DOHH2 (cell line): ENCODE measurements at regions not wholly inside any gene's neighbourhood (a gene's known extent, or its start where the extent isn't known, plus 50 kb on each side); places are given as distances from the start of the nearest gene placed in this dataset.

Experiments
- H3F3A ChIP-seq: fragments of 200-600 bp; sonication (generic), shearing (Covaris generic); 2 replicates; pipeline ENCODE4 v1.6.0; 2016; ENCODE audit warnings: antibody characterized with exemption, mild to moderate bottlenecking; ENCODE audit not compliant: control insufficient read depth, insufficient read depth
- H3K27ac ChIP-seq: fragments of 200-600 bp; sonication (generic); 2 replicates; pipeline ENCODE4 v1.5.1; 2014; ENCODE audit warnings: low read depth, mild to moderate bottlenecking, low read length, moderate library complexity
- H3K27me3 ChIP-seq: fragments of 200-600 bp; sonication (generic); 2 replicates; pipeline ENCODE4 v1.6.1; 2014; ENCODE audit warnings: mild to moderate bottlenecking, low read length, mixed read lengths; ENCODE audit not compliant: control insufficient read depth
- H3K36me3 ChIP-seq: fragments of 200-600 bp; sonication (generic); 2 replicates; pipeline ENCODE4 v1.6.1; 2014; ENCODE audit warnings: mild to moderate bottlenecking, low read length, moderate library complexity, mixed read lengths; ENCODE audit not compliant: control insufficient read depth
- H3K4me1 ChIP-seq: fragments of 200-600 bp; sonication (generic); 2 replicates; pipeline ENCODE4 v1.6.1; 2014; ENCODE audit warnings: mild to moderate bottlenecking, low read length, mixed read lengths; ENCODE audit not compliant: control insufficient read depth
- H3K4me2 ChIP-seq: fragments of 200-600 bp; sonication (generic); 2 replicates; pipeline ENCODE4 v1.6.0; 2014; ENCODE audit warnings: mild to moderate bottlenecking, low read length, moderate library complexity
- H3K4me3 ChIP-seq: fragments of 200-600 bp; sonication (generic); 2 replicates; pipeline ENCODE4 v1.5.1; 2014; ENCODE audit warnings: mild to moderate bottlenecking, low read length, mixed read lengths
- H3K79me2 ChIP-seq: fragments of 200-600 bp; sonication (generic); 2 replicates; pipeline ENCODE4 v1.6.1; 2014; ENCODE audit warnings: mild to moderate bottlenecking, low read length, mixed read lengths; ENCODE audit not compliant: control insufficient read depth
- H3K9me2 ChIP-seq: fragments of 200-600 bp; sonication (generic); replicated peaks from 2 replicates; pipeline ENCODE4 v1.6.1; 2014; ENCODE audit warnings: mild to moderate bottlenecking, low read length, mixed read lengths; ENCODE audit not compliant: control insufficient read depth
- H3K9me3 ChIP-seq: fragments of 200-600 bp; sonication (generic); 2 replicates; pipeline ENCODE4 v1.6.1; 2014; ENCODE audit warnings: antibody characterized with exemption, low read length, mixed read lengths; ENCODE audit not compliant: control insufficient read depth, insufficient read depth
- H4K20me1 ChIP-seq: fragments of 200-600 bp; sonication (generic); 2 replicates; pipeline ENCODE4 v1.6.0; 2014; ENCODE audit warnings: low read depth, mild to moderate bottlenecking, antibody characterized with exemption, low read length, moderate library complexity; ENCODE audit not compliant: control insufficient read depth, insufficient read depth
- EZH2phosphoT487 ChIP-seq: fragments of 200-600 bp; sonication (generic); IDR thresholded peaks from 2 replicates; pipeline ENCODE4 v1.6.1; 2017; ENCODE audit warnings: borderline replicate concordance, mild to moderate bottlenecking, antibody characterized with exemption, low read length, moderate library complexity, mixed read lengths
- TF ChIP-seq, protein P1 (sequence below): fragments of 200-600 bp; sonication (generic); IDR thresholded peaks from one replicate; pipeline ENCODE4 v1.5.1; 2014; ENCODE audit warnings: antibody characterized with exemption, mild to moderate bottlenecking, low read depth, low read length; ENCODE audit not compliant: poor library complexity, severe bottlenecking

DNA sequence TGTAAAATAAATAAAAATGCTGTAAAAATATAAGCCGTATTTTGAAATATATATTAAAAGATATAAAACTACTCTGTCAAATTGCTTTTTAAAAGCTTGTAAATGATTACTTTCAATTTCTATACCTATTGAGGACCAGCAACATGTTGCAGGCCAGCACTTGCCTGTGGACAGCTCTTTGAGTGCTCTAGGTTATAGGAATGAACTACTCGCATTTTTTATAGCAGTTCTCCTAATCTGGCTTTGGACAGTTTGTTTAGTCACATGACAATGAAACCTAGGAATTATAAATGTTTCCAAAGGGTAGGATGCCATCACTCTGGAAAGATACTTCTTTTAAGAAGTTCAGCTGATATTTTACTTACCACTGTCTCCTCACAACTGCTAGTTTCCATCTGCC, 117.7 kb upstream of the PTPRZ1 start:
- H3F3A ChIP-seq = no peaks in the 10 kb centered on the region
- H3K27me3 ChIP-seq = peaks cover 12% of the 10 kb centered on the region; the same call in 1 of the 2 replicates
- H4K20me1 ChIP-seq = no peaks in the 10 kb centered on the region
- no peak overlapping the region for H3K27ac ChIP-seq
- H3K9me2 ChIP-seq = no peaks in the 10 kb centered on the region
- H3K36me3 ChIP-seq = no peaks in the 10 kb centered on the region
- no peak overlapping the region for H3K4me3 ChIP-seq
- H3K79me2 ChIP-seq = no peaks in the 10 kb centered on the region
- TF ChIP-seq, protein P1, sequence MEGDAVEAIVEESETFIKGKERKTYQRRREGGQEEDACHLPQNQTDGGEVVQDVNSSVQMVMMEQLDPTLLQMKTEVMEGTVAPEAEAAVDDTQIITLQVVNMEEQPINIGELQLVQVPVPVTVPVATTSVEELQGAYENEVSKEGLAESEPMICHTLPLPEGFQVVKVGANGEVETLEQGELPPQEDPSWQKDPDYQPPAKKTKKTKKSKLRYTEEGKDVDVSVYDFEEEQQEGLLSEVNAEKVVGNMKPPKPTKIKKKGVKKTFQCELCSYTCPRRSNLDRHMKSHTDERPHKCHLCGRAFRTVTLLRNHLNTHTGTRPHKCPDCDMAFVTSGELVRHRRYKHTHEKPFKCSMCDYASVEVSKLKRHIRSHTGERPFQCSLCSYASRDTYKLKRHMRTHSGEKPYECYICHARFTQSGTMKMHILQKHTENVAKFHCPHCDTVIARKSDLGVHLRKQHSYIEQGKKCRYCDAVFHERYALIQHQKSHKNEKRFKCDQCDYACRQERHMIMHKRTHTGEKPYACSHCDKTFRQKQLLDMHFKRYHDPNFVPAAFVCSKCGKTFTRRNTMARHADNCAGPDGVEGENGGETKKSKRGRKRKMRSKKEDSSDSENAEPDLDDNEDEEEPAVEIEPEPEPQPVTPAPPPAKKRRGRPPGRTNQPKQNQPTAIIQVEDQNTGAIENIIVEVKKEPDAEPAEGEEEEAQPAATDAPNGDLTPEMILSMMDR = no peak
- TF ChIP-seq EZH2phosphoT487 = no peak
- no peaks in the 10 kb centered on the region for H3K4me1 ChIP-seq
- H3K9me3 ChIP-seq = no peaks in the 10 kb centered on the region
- H3K4me2 ChIP-seq = no peak overlapping the region

DNA sequence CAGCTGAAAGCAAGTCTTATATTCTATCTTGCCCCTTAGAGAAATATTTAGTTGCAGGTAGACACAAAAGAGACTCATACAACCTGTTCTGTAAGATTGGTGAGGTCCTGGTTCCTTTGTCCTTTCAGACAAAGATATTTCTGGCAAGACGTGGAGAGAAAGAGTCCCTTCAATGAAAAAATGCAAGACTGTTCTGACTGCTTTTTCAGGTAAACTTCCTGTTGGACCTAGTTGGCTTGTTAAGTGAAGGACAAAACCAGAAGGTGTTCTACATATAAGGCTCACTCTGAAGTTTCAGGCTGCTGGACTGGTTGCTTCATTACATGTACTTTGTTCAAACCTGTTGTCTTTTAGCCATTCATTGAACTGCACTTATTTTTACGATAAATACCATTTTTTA, 119.0 kb upstream of the PTPRZ1 start:
- no peak overlapping the region for H3K27ac ChIP-seq
- TF ChIP-seq EZH2phosphoT487 = no peak
- TF ChIP-seq, protein P1 = no peak
- no peaks in the 10 kb centered on the region for H3K36me3 ChIP-seq
- H3K9me2 ChIP-seq = no peaks in the 10 kb centered on the region
- H3K79me2 ChIP-seq = no peaks in the 10 kb centered on the region
- no peak overlapping the region for H3K4me3 ChIP-seq
- no peaks in the 10 kb centered on the region for H3K4me1 ChIP-seq
- no peaks in the 10 kb centered on the region for H3F3A ChIP-seq
- H3K27me3 ChIP-seq = peaks cover 12% of the 10 kb centered on the region; the same call in 1 of the 2 replicates
- H3K9me3 ChIP-seq = no peaks in the 10 kb centered on the region
- H4K20me1 ChIP-seq = no peaks in the 10 kb centered on the region
- H3K4me2 ChIP-seq = no peak overlapping the region

GRCh38 chr7:121752706-121753105, 120.3 kb upstream of the PTPRZ1 start:
- H4K20me1 ChIP-seq = no peaks in the 10 kb centered on the region

More at GRCh38 chr7:121752706-121753105, 120.3 kb upstream of the PTPRZ1 start:
- Histone ChIP-seq H3K4me2 (no peak overlapping the region), H3K36me3 (no peaks in the 10 kb centered on the region), H3K9me3 (no peaks in the 10 kb centered on the region), H3K79me2 (no peaks in the 10 kb centered on the region), H3K9me2 (no peaks in the 10 kb centered on the region), H3F3A (no peaks in the 10 kb centered on the region), H3K27me3 (peaks cover 12% of the 10 kb centered on the region; the same call in 1 of the 2 replicates), H3K4me1 (no peaks in the 10 kb centered on the region), H3K27ac (no peak overlapping the region), H3K4me3 (no peak overlapping the region)
- TF ChIP-seq EZH2phosphoT487 = no peak
- TF ChIP-seq, protein P1 = peak; percentile 53
